ENCODE measurements at regions not wholly inside any gene's neighbourhood (a gene's known extent, or its start where the extent isn't known, plus 50 kb on each side); places are given as distances from the start of the nearest gene placed in this dataset.
A peak's percentile ranks its signal among the peaks of the same experiment; 100 is the strongest.

DNA sequence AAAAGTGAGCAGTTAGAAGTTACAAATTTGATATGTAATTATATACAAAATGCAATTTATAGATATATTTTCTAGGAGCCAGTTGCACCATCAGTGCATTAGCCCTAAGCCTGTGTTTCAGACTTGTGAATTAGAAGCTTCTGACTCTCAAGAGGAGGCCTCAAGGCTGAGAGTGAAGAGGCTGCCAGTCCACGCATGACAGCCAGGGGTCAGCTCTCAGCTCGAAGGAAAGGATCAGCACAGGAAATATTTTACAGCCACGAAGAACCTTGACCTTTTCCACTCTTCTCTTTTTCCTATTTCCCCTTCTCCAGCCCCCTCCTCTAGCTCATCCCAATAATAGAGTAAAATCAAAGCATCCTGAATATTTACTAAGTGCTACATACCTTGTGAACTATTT is 642.4 kb downstream of the TRIML1 start:
- no peaks in the 10 kb centered on the region for H3K36me3 ChIP-seq (ENCODE audit: control insufficient read depth, insufficient read depth, low read length)
- H3K9me3 ChIP-seq (ENCODE audit: control insufficient read depth, insufficient read depth, low read length), result no peaks in the 10 kb centered on the region
- BruUV-seq (replicated peaks), result no TSS peak
- H3K9ac ChIP-seq (ENCODE audit: low read depth, low read length), result no peak overlapping the region
- H3K18ac ChIP-seq (ENCODE audit: low read depth, low read length), result no peak overlapping the region
- intact Hi-C loops (cut with micrococcal nuclease) (loop anchor here (2.0 kb wide), 1 partner anchor 343 kb away; no protein-coding TSS in a partner anchor), in situ Hi-C loops (cut with MboI; ENCODE audit: low sequenced_read_pairs) (no loop called here), dilution Hi-C loops (cut with HindIII; ENCODE audit: low sequenced_read_pairs, unreplicated experiment) (no loop called here)
- H3K23ac ChIP-seq (ENCODE audit: low read depth, low read length), result no peak overlapping the region
- H2BK5ac ChIP-seq (ENCODE audit: low read depth, low read length, poor library complexity, severe bottlenecking), result no peak overlapping the region
- H4K91ac ChIP-seq (ENCODE audit: insufficient read depth, low read depth, low read length), result no peak overlapping the region
- H4K20me1 ChIP-seq (ENCODE audit: insufficient read depth, low read length), result no peaks in the 10 kb centered on the region
- ATAC-seq (ENCODE audit: low read depth), result peak; percentile 33; the same call in 1 of the 2 replicates
- ChIA-PET POLR2A (ENCODE audit: unreplicated experiment) (no interaction called here), CTCF (interaction anchor here (0.5 to 1.5 kb wide), 5 partner anchors 8 to 212 kb away, joined by 3 to 7 read pairs (median 4); no protein-coding TSS in a partner anchor)
- no peak overlapping the region for H3K4ac ChIP-seq (ENCODE audit: low read depth, low read length)
- H3K79me1 ChIP-seq (ENCODE audit: low read depth in 1 of 2, low read length in 2 of 2), result no peaks in the 10 kb centered on the region
- no peak overlapping the region for H3K56ac ChIP-seq (ENCODE audit: extremely low read depth, insufficient read depth, low read length)
- no peak overlapping the region for H2BK120ac ChIP-seq (ENCODE audit: low read depth, low read length)
- H3K4me1 ChIP-seq (ENCODE audit: control insufficient read depth, insufficient read depth, low read length), result peaks cover 5% of the 10 kb centered on the region; the same call in 1 of the 2 replicates
- no peak overlapping the region for H2BK15ac ChIP-seq (ENCODE audit: low read depth, low read length)
- no peak overlapping the region for H2BK20ac ChIP-seq (ENCODE audit: low read depth, low read length)
- H2AK5ac ChIP-seq (ENCODE audit: low read depth, low read length), result no peak overlapping the region
- no peaks in the 10 kb centered on the region for H3K27me3 ChIP-seq (ENCODE audit: control insufficient read depth, insufficient read depth, low read length)
- no peak overlapping the region for H4K5ac ChIP-seq (ENCODE audit: low read depth, low read length)
- H3K4me3 ChIP-seq (ENCODE audit: insufficient read depth, low read depth, low read length), result no peak overlapping the region
- DNase-seq, result peak; percentile 16
- H2AFZ ChIP-seq (replicated peaks; ENCODE audit: low read length, poor library complexity), result no peak overlapping the region
- 13% methylated on average over 2 of the region's 3 CpGs; no CpG with 5 or more reads in 1 of the 2 experiments for WGBS, 2 experiments (ENCODE audit: extremely low coverage in 2 of 2, insufficient read length in 1 of 2)
- H3K9me1 ChIP-seq (ENCODE audit: insufficient read depth, low read length), result peaks cover 5% of the 10 kb centered on the region; the same call in 1 of the 2 replicates
- no peak overlapping the region for H2AK9ac ChIP-seq (replicated peaks; ENCODE audit: low read depth, low read length, poor library complexity)
- no peak overlapping the region for H4K8ac ChIP-seq (ENCODE audit: low read depth in 2 of 2, low read length in 2 of 2)
- no peak overlapping the region for H3K4me2 ChIP-seq (ENCODE audit: low read depth, low read length)
- no peak overlapping the region for H3K14ac ChIP-seq (replicated peaks; ENCODE audit: low read depth, low read length)
- TF ChIP-seq CEBPB (IDR thresholded peaks at IDR 0.05; ENCODE audit: low read depth, low read length) (no peak), MAFK (IDR thresholded peaks at IDR 0.05; ENCODE audit: low read depth, low read length) (no peak), POLR2A (IDR thresholded peaks at IDR 0.05; ENCODE audit: low read depth, low read length) (no peak), RAD21 (IDR thresholded peaks at IDR 0.05; ENCODE audit: low read length) (0 out of 2 replicates have a peak, but pooled peaks have one; percentile 14)
- TF ChIP-seq, protein P1, sequence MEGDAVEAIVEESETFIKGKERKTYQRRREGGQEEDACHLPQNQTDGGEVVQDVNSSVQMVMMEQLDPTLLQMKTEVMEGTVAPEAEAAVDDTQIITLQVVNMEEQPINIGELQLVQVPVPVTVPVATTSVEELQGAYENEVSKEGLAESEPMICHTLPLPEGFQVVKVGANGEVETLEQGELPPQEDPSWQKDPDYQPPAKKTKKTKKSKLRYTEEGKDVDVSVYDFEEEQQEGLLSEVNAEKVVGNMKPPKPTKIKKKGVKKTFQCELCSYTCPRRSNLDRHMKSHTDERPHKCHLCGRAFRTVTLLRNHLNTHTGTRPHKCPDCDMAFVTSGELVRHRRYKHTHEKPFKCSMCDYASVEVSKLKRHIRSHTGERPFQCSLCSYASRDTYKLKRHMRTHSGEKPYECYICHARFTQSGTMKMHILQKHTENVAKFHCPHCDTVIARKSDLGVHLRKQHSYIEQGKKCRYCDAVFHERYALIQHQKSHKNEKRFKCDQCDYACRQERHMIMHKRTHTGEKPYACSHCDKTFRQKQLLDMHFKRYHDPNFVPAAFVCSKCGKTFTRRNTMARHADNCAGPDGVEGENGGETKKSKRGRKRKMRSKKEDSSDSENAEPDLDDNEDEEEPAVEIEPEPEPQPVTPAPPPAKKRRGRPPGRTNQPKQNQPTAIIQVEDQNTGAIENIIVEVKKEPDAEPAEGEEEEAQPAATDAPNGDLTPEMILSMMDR (conservative IDR thresholded peaks at IDR 0.05; ENCODE audit: low read depth, low read length), result peak; percentile 37
- no peak overlapping the region for H3K27ac ChIP-seq (ENCODE audit: insufficient read depth, low read length)

Data from IMR-90 (cell line).